GM12878 (cell line): ENCODE measurements at regions not wholly inside any gene's neighbourhood (a gene's known extent, or its start where the extent isn't known, plus 50 kb on each side); places are given as distances from the start of the nearest gene placed in this dataset.

ENCODE experiments used
- ATAC-seq: fragments of 200-7000 bp; cut with Tn5 transposase; 3 replicates; pipeline ENCODE4 v1.9.1; 2020; ENCODE audit warnings: mild to moderate bottlenecking, moderate library complexity
- BruUV-seq: library from RNA; stranded (reverse); fragments of 400-500 nt; replicated peaks from 2 replicates; lab custom pipeline; 2021; lab: Mats Ljungman, UMichigan
- CTCF ChIA-PET: fragments of 300-600 bp; sonication (Branson Sonifier 250); formaldehyde crosslinking; extraction: SDS; loops from one replicate; lab custom pipeline; 2021; ENCODE audit warnings: inconsistent platforms; lab: Yijun Ruan, JAX
- POLR2A ChIA-PET: fragments of 350-600 bp; formaldehyde crosslinking; extraction: SDS; loops from one replicate; lab custom pipeline; 2021; ENCODE audit warnings: inconsistent platforms; lab: Charles Lee
- RAD21 ChIA-PET: fragments of 300-600 bp; sonication (Branson Sonifier 250); formaldehyde crosslinking; loops from one replicate; lab custom pipeline; 2023; ENCODE audit warnings: antibody characterized with exemption; ENCODE audit not compliant: unreplicated experiment; lab: Charles Lee
- SMC1A ChIA-PET: fragments of 300-600 bp; sonication (Branson Sonifier 250); formaldehyde crosslinking; loops from one replicate; lab custom pipeline; 2023; ENCODE audit not compliant: unreplicated experiment, uncharacterized antibody; lab: Charles Lee
- DNase-seq: peaks from one replicate; pipeline ENCODE4 v3.0.0-alpha.2; 2011; ENCODE audit warnings: low read depth, low spot score
- FAIRE-seq: peaks from 3 replicates; lab custom pipeline; 2011; peaks lifted over from hg19 to GRCh38; lab: Jason Lieb, UNC
- H2AFZ ChIP-seq: 2 replicates; pipeline ENCODE4 v1.6.0; 2011; ENCODE audit warnings: low read depth, low read length, control low read depth; ENCODE audit not compliant: control insufficient read depth
- H3K27ac ChIP-seq: 2 replicates; pipeline ENCODE4 v1.5.1; 2011; ENCODE audit warnings: control low read depth; ENCODE audit not compliant: control insufficient read depth, insufficient read depth
- H3K27me3 ChIP-seq, 2 experiments: replicated peaks in 1 of 2; 2 replicates each; pipeline versions ENCODE4 v1.6.0 to v1.6.1; 2011; ENCODE audit warnings: low read length in 1 of 2; ENCODE audit not compliant: control insufficient read depth in 2 of 2, insufficient read depth in 2 of 2
- H3K36me3 ChIP-seq, 2 experiments: 2 replicates each; pipeline ENCODE4 v1.5.1; 2011; ENCODE audit warnings: low read length in 1 of 2; ENCODE audit not compliant: control insufficient read depth in 2 of 2, insufficient read depth in 2 of 2
- H3K4me1 ChIP-seq: 2 replicates; pipeline ENCODE4 v1.6.1; 2011; ENCODE audit warnings: mild to moderate bottlenecking, low read length, moderate library complexity, mixed read lengths; ENCODE audit not compliant: control insufficient read depth, insufficient read depth
- H3K4me2 ChIP-seq: 2 replicates; pipeline ENCODE4 v1.6.0; 2011; ENCODE audit warnings: control low read depth; ENCODE audit not compliant: control insufficient read depth, insufficient read depth
- H3K4me3 ChIP-seq: fragments of 200-600 bp; sonication (generic); 2 replicates; pipeline ENCODE4 v1.5.1; 2016
- H3K79me2 ChIP-seq: 2 replicates; pipeline ENCODE4 v1.6.0; 2011; ENCODE audit warnings: low read length; ENCODE audit not compliant: control insufficient read depth, insufficient read depth
- H3K9ac ChIP-seq: 2 replicates; pipeline ENCODE4 v1.8.0; 2011; ENCODE audit warnings: low read length, control low read depth, mixed read lengths; ENCODE audit not compliant: control insufficient read depth, insufficient read depth
- H3K9me3 ChIP-seq: replicated peaks from 3 replicates; pipeline ENCODE4 v1.5.1; 2011; ENCODE audit warnings: mild to moderate bottlenecking, low read length; ENCODE audit not compliant: control insufficient read depth, insufficient read depth
- H4K20me1 ChIP-seq: 2 replicates; pipeline ENCODE4 v1.6.0; 2011; ENCODE audit not compliant: control insufficient read depth, insufficient read depth
- CUX1 ChIP-seq: IDR thresholded peaks from 2 replicates; pipeline ENCODE4 v1.6.1; 2012; ENCODE audit warnings: improper control_type of control experiment, low read depth, low read length; ENCODE audit not compliant: insufficient replicate concordance
- GABPA ChIP-seq: IDR thresholded peaks from 2 replicates; pipeline ENCODE4 v1.6.1; 2014; ENCODE audit warnings: antibody characterized with exemption, low read depth, mild to moderate bottlenecking, inconsistent platforms
- IKZF1 ChIP-seq: fragments of 450-650 bp; conservative IDR thresholded peaks from 2 replicates; pipeline ENCODE4 v1.6.1; 2017; ENCODE audit warnings: antibody characterized with exemption, mild to moderate bottlenecking
- NFYA ChIP-seq: IDR thresholded peaks from 2 replicates; pipeline ENCODE4 v1.6.1; 2011; ENCODE audit warnings: low read depth, mild to moderate bottlenecking, low read length, improper control_type of control experiment, borderline replicate concordance
- NR2F1 ChIP-seq: fragments of 450-650 bp; conservative IDR thresholded peaks from 2 replicates; pipeline ENCODE4 v1.6.1; 2017; ENCODE audit warnings: mild to moderate bottlenecking
- NRF1 ChIP-seq: conservative IDR thresholded peaks from 2 replicates; pipeline ENCODE4 v1.6.1; 2011; ENCODE audit warnings: mild to moderate bottlenecking, low read depth, low read length, improper control_type of control experiment
- PAX5 ChIP-seq: IDR thresholded peaks from 2 replicates; pipeline ENCODE4 v1.6.1; 2011; ENCODE audit warnings: low read depth, low read length, borderline replicate concordance
- POU2F2 ChIP-seq: IDR thresholded peaks from 3 replicates; pipeline ENCODE4 v1.6.1; 2011; ENCODE audit warnings: low read depth, mild to moderate bottlenecking, low read length, borderline replicate concordance
- SMAD5 ChIP-seq: IDR thresholded peaks from 2 replicates; pipeline ENCODE4 v1.6.1; 2016; ENCODE audit warnings: antibody characterized with exemption, low read depth
- YY1 ChIP-seq: IDR thresholded peaks from 2 replicates; pipeline ENCODE4 v1.6.1; 2011; ENCODE audit warnings: low read depth, mild to moderate bottlenecking, low read length
- ZBTB40 ChIP-seq: fragments of 450-650 bp; IDR thresholded peaks from 2 replicates; pipeline ENCODE4 v1.6.1; 2016; ENCODE audit warnings: mild to moderate bottlenecking, moderate library complexity, borderline replicate concordance
- ZNF622 ChIP-seq: fragments of 450-650 bp; IDR thresholded peaks from 2 replicates; pipeline ENCODE4 v1.6.1; 2017; ENCODE audit warnings: mild to moderate bottlenecking, inconsistent platforms
- WGBS: methylation state at CpG from one replicate; pipeline ENCODE4 v1.1.6; 2016; ENCODE audit warnings: low lambda C conversion rate; ENCODE audit not compliant: insufficient replicate concordance, insufficient coverage; ENCODE audit errors: missing lambda C conversion rate; 5-methylcytosine and 5-hydroxymethylcytosine counted together
- in situ Hi-C: fragments of 300-500 bp; cut with MboI; formaldehyde crosslinking; loops from 9 replicates; pipeline ENCODE4 v1.14.3; 2018; ENCODE audit warnings: mixed read lengths
- intact Hi-C: fragments of 100-400 bp; cut with micrococcal nuclease; formaldehyde crosslinking; loops from one replicate; pipeline ENCODE4 v1.14.2; 2022; ENCODE audit not compliant: unreplicated experiment

- Histone ChIP-seq H3K4me3 (no peak overlapping the region), H3K9me3 (no peaks in the 10 kb centered on the region), H3K79me2 (no peaks in the 10 kb centered on the region), H4K20me1 (no peaks in the 10 kb centered on the region), H3K36me3 (no peaks in the 10 kb centered on the region), H3K27me3 (peaks cover 0 to 3% of the 10 kb centered on the region in 2 experiments; a peak in 3 of 4 replicates), H2AFZ (no peak overlapping the region), H3K4me1 (no peaks in the 10 kb centered on the region), H3K27ac (no peak overlapping the region), H3K4me2 (no peak overlapping the region), H3K9ac (no peak overlapping the region)
- CTCF ChIA-PET: no interaction called here
- WGBS: 46% methylated on average over 2 of the region's 2 CpGs
- in situ Hi-C loops (no loop called here), intact Hi-C loops (no loop called here)
- POLR2A ChIA-PET: no interaction called here
- FAIRE-seq: no peak
- ATAC-seq: no peak
- no peak for DNase-seq
- SMC1A ChIA-PET: no interaction called here
- RAD21 ChIA-PET: no interaction called here
- BruUV-seq: no TSS peak
- TF ChIP-seq NRF1 (no peak), IKZF1 (no peak), ZBTB40 (no peak), ZNF622 (no peak), GABPA (no peak), SMAD5 (no peak), PAX5 (no peak), NFYA (no peak), YY1 (no peak), CUX1 (no peak), NR2F1 (no peak), POU2F2 (no peak)
These were observed 252.1 kb upstream of the RAB4A start for GRCh38 chr1:229018674-229019295.
